ENCODE measurements at regions not wholly inside any gene's neighbourhood (a gene's known extent, or its start where the extent isn't known, plus 50 kb on each side); places are given as distances from the start of the nearest gene placed in this dataset.

DNA sequence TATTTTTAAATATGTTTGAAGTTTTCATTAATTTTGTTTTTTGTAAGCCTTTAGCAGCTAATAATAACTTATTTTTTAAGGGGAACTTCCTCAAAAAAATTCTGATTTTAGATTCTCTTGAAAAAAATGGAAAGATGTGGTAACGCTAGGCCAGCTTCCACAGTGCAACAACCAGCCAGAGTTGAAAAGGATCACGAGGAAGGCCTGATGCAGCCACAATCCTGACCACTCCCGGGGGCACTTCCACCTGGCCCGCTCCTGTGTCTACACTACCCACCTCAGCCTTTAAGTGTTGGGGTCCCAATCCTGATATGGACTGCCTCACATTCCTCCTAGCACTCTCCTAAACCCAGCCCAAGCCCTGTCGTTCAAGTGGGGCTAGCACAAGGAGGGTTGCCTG lies 101.1 kb downstream of the TMEM17 start:
- TF ChIP-seq POLR2AphosphoS5 (IDR thresholded peaks at IDR 0.05) (no peak), POLR2A (IDR thresholded peaks at IDR 0.05) (no peak), CTCF (IDR thresholded peaks at IDR 0.05) (no peak)
- intact Hi-C loops (cut with DNase I; ENCODE audit: low total_unique reads): no loop called here

DNA sequence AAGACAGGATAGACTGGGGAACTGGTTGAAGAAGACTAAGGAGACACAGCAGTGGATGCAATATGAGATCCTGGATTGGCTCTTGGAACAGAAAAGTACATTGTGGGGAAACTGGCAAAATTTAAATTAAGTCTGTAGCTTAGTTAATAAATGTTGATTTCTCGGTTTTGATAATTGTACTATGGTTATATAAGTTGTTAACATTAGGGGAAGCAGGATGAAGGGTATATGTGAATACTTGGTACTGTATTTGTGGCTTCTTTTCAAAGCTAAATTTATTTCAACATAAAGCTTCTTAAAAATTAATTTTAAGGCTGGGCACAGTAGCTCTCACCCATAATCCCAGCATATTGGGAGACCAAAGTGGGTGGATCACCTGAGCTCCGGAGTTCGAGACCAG lies 103.8 kb downstream of the TMEM17 start:
- Histone ChIP-seq H3K4me3 (no peak overlapping the region), H3K36me3 (no peaks in the 10 kb centered on the region), H3K4me1 (no peaks in the 10 kb centered on the region), H3K9me3 (no peaks in the 10 kb centered on the region), H3K27me3 (no peaks in the 10 kb centered on the region), H3K27ac (no peak overlapping the region)
- intact Hi-C loops (cut with DNase I; ENCODE audit: low total_unique reads): no loop called here
- TF ChIP-seq POLR2AphosphoS5 (IDR thresholded peaks at IDR 0.05): no peak
- TF ChIP-seq POLR2A (IDR thresholded peaks at IDR 0.05): no peak
- TF ChIP-seq CTCF (IDR thresholded peaks at IDR 0.05): no peak
- DNase-seq (ENCODE audit: low spot score in 2 of 2): no peak

More for the DNA sequence above, 101.1 kb downstream of the TMEM17 start:
- DNase-seq (ENCODE audit: low spot score in 2 of 2): no peak
- H3K9me3 ChIP-seq: no peaks in the 10 kb centered on the region
- no peaks in the 10 kb centered on the region for H3K27me3 ChIP-seq
- H3K27ac ChIP-seq: no peak overlapping the region
- no peak overlapping the region for H3K4me3 ChIP-seq
- no peaks in the 10 kb centered on the region for H3K4me1 ChIP-seq
- no peaks in the 10 kb centered on the region for H3K36me3 ChIP-seq

- no peaks in the 10 kb centered on the region for H3K36me3 ChIP-seq
- DNase-seq (ENCODE audit: low spot score in 2 of 2): no peak
- no peaks in the 10 kb centered on the region for H3K27me3 ChIP-seq
- no peak overlapping the region for H3K4me3 ChIP-seq
- no peak for TF ChIP-seq POLR2AphosphoS5 (IDR thresholded peaks at IDR 0.05)
- no peak for TF ChIP-seq POLR2A (IDR thresholded peaks at IDR 0.05)
- no peak for TF ChIP-seq CTCF (IDR thresholded peaks at IDR 0.05)
- no peaks in the 10 kb centered on the region for H3K9me3 ChIP-seq
- H3K4me1 ChIP-seq: no peaks in the 10 kb centered on the region
- H3K27ac ChIP-seq: no peak overlapping the region
- intact Hi-C loops (cut with DNase I; ENCODE audit: low total_unique reads): no loop called here
These were observed 107.6 kb downstream of the TMEM17 start for GRCh38 chr2:62398356-62398755.

GRCh38 chr2:62396880-62397279 lies 109.1 kb downstream of the TMEM17 start:
- intact Hi-C loops (cut with DNase I; ENCODE audit: low total_unique reads): no loop called here
- TF ChIP-seq POLR2A (IDR thresholded peaks at IDR 0.05) (no peak), CTCF (IDR thresholded peaks at IDR 0.05) (no peak), POLR2AphosphoS5 (IDR thresholded peaks at IDR 0.05) (no peak)
- no peaks in the 10 kb centered on the region for H3K36me3 ChIP-seq
- H3K27ac ChIP-seq: no peak overlapping the region
- no peak for DNase-seq (ENCODE audit: low spot score in 2 of 2)
- no peaks in the 10 kb centered on the region for H3K27me3 ChIP-seq
- H3K4me1 ChIP-seq: no peaks in the 10 kb centered on the region
- no peaks in the 10 kb centered on the region for H3K9me3 ChIP-seq
- no peak overlapping the region for H3K4me3 ChIP-seq

- Histone ChIP-seq H3K27ac (no peak overlapping the region), H3K4me3 (no peak overlapping the region), H3K36me3 (no peaks in the 10 kb centered on the region), H3K27me3 (no peaks in the 10 kb centered on the region), H3K4me1 (no peaks in the 10 kb centered on the region), H3K9me3 (no peaks in the 10 kb centered on the region)
- intact Hi-C loops (cut with DNase I; ENCODE audit: low total_unique reads): no loop called here
- TF ChIP-seq POLR2A (IDR thresholded peaks at IDR 0.05) (no peak), CTCF (IDR thresholded peaks at IDR 0.05) (no peak), POLR2AphosphoS5 (IDR thresholded peaks at IDR 0.05) (no peak)
- DNase-seq (ENCODE audit: low spot score in 2 of 2): no peak
These were observed 112.7 kb downstream of the TMEM17 start for GRCh38 chr2:62393293-62393692.

Measured in breast epithelium (tissue), 4 donors.